IPS-NIHi11 (cell line): ENCODE measurements at regions not wholly inside any gene's neighbourhood (a gene's known extent, or its start where the extent isn't known, plus 50 kb on each side); places are given as distances from the start of the nearest gene placed in this dataset.
A peak's percentile ranks its signal among the peaks of the same experiment; 100 is the strongest.

Source experiments
- DNase-seq: peaks from one replicate; pipeline ENCODE4 v3.0.0; 2012; ENCODE audit warnings: mixed read lengths, low spot score

GRCh38 chr6:145161501-145161900 lies 573.8 kb downstream of the EPM2A start:
- no peak for DNase-seq

GRCh38 chr6:145169726-145170224 lies 565.5 kb downstream of the EPM2A start:
- DNase-seq: no peak

DNA sequence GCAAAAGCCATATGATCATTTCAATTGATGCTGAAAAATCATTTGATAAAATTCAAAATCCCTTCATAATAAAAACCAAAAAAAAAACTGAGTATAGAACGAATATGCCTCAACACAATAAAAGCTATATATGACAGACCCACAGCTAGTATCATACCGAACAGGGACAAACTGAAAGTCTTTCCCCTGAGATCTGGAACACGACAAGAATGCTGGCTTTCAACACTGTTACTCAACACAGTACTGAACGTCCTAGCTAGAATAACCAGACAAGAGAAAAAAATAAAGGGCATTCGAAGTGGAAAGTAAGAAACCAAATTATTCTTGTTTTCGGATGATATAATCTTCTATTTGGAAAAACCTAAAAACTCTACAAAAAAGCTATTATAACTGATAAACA lies 559.9 kb downstream of the EPM2A start:
- no peak for DNase-seq

DNA sequence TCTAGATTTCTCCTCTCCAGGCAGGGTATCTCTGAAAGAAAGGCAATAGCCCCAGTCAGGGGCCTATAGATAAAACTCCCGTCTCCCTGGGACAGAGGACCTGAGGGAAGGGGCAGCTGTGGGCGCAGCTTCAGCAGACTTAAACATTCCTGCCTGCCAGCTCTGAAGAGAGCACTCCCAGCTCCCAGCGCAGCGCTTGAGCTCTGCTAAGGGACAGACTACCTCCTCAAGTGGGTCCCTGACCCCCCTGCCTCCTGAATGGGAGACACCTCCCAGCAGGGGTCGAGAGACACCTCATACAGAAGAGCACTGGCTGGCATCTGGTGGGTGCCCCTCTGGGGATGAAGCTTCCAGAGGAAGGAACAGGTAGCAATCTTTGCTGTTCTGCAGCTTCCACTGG lies 556.9 kb downstream of the EPM2A start:
- DNase-seq: no peak

DNA sequence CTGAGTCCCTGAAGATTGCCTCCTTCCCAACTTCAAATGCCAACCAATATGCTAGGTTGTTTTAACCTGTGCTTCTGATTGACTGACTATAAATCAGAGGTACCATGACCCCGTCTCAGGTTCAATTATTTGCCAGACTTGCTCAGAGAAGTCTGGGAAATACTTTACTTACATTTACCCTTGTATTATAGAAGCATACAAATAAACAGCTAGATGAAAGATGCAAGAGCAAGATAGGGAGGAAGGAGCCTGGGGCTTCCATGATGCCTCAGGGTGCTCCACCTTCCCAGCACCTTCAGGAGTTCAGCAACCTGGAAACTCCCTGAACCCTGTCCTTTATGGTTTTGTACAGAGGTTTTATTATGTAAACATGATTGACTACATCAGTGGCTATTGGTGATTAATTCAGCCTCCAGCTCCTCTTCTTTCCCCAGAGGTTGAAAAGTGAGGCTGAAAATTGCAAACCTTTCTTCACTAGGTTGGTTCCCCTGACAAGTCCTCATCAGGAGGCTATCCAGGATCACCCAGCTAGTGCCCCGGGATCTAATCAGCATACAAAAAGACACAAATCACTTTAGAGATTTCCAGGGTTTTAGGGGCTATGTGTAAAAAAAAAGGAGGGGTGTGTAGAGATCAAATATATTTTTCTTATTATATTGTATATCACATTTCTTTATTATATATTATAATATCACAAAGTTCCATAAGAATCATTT lies 547.7 kb downstream of the EPM2A start:
- DNase-seq: no peak

DNA sequence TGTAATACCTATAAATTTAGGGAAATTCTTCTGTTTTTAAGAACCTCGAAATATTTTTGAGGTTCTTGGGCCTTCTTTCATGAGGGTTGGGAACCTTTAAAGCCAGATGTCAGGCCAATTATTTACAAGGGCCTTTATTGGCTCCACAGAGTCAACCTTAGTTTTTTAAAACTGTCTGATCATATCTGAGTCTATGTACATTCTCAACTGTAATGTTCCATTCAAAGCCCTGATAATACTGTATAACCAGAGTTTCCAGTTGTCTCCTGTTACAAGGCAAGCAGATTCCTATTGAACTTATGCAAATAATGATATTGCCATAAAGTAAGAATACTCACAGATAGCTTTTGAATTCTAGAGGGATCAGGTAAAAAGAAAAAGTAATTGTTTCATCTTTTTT lies 545.5 kb downstream of the EPM2A start:
- DNase-seq: no peak

GRCh38 chr6:145194389-145194788 lies 540.9 kb downstream of the EPM2A start:
- DNase-seq: no peak

DNA sequence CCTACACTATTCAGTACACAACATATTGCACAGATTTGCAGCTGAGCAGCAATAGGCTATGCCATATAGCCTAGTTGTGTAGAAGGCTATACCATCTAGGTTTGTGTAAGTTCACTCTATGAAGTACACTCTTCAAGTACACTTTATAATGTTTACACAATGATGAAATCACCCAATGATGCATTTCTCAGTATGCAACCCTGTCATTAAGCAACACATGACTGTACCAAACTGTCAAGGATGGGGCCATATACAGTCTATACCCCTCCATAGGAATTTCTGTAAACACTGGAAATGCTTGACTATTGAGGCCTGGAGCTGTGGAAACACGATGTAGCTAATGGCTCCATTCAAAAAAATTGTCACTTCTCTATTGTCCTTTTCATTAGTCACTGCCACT lies 535.4 kb downstream of the EPM2A start:
- DNase-seq: no peak

- DNase-seq: no peak
These were observed 531.0 kb downstream of the EPM2A start for GRCh38 chr6:145204301-145204700.

DNA sequence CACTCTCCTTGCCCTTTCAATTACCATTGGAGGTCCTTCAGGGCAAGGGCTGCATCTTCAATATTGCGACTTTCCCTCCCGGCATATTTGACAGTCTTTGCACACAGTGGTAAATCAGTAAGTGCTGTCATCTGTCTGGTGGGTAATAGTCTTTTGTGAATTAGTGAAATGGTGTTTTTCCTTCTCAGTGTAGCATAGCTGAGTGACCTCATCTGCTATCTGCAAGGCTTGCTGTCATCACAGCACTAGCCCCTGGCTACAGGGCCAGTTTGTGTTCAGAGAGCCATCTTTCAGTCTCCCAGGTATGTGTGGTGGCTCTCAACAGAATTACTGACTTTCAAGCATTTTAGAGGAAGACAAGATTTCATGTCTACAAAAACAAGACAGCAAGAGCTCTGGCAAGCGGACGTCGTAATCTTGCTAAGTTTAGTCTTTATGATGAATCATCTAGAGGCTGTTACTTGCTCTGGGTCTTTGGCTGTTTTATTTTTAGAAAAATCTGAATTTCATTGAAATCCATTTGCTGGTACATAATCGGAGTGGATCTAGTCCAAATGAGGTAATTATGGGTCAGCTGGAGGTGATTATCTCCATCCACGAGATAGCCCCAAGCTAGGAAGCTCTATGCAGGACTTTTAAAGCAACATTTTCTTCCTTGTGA lies 528.9 kb downstream of the EPM2A start:
- no peak for DNase-seq

- no peak for DNase-seq
These were observed 526.8 kb downstream of the EPM2A start for GRCh38 chr6:145208474-145208873.

- DNase-seq: no peak
These were observed 526.0 kb downstream of the EPM2A start for GRCh38 chr6:145209272-145209671.

DNA sequence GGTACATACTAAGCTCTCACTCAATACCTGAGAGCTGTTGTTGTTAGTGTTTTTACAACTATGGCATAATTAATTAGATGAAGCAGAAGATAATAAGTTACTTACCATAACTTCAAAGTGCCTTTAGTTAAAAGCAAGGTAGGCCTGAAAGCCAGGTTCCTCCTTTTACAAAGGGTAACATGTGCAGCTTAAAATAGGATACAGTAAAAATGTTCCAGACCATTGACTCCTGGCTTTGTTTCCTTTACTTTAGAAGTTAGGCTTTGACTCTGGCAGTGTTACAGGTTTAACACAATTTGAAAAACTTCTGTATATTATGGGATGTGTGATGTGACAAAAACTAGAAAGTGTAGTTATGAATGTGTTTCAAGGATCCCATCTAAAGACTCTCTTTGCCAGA lies 522.5 kb downstream of the EPM2A start:
- DNase-seq: no peak

GRCh38 chr6:145213614-145214013 lies 521.7 kb downstream of the EPM2A start:
- no peak for DNase-seq

GRCh38 chr6:145214570-145214969 lies 520.8 kb downstream of the EPM2A start:
- peak; percentile 23 for DNase-seq

- DNase-seq: no peak
These were observed 510.9 kb downstream of the EPM2A start for GRCh38 chr6:145224450-145224849.

DNA sequence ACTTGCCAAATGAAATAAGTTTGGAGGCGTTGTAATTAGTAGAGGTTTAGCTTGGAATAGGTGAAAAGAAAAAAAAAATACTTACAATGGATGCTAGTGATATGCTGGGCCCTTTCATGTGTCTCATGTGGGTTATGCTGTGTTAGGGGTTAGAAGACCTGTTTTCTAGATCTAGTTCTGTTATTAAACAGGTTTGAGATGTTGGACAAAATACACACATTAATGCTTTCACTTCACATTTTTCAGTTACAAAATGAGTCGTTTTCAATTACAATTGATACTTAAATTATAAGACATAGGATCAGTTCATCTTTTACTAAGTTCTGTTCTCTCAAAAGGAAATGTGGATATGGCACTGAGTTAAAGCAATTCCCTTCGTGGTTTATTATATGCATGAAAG lies 509.8 kb downstream of the EPM2A start:
- no peak for DNase-seq

DNA sequence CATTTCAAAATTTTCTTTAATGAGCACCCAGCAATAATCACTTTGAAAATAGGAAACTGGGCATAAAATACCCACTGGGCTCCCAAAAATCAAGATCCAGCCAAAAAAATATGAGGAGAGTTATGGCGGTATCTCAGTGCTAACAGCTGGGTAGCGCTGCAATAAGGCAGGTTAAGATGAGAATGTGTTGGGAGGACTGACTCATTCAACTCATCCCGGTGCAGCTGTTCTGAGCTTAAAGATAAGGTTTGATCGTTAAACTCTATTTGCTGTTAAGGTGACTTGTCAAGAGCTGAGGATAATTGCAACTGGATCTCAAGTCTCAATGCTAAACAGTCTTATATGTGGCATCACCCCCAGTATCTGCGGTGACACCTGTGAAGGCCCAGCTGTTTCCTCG lies 507.7 kb downstream of the EPM2A start:
- DNase-seq: no peak

- no peak for DNase-seq
These were observed 506.2 kb downstream of the EPM2A start for GRCh38 chr6:145228962-145229582.

DNA sequence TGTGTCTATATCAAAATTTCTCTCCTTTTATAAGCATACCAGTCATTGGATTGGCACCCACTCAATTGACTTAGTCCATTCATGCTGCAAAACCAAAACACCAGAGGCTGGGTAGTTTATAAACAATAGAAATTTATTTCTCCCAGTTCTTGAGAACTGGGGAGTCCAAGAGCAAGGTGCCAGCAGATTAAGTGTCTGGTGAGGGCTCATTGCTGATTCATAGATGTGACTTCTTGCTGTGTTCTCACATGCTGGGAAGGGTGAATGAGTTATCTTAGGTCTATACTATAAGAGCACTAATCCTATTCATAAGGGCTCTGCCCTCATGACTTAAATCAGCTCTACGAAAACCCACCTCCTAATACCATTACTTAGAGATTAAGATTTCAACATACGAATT lies 501.4 kb downstream of the EPM2A start:
- DNase-seq: no peak

DNA sequence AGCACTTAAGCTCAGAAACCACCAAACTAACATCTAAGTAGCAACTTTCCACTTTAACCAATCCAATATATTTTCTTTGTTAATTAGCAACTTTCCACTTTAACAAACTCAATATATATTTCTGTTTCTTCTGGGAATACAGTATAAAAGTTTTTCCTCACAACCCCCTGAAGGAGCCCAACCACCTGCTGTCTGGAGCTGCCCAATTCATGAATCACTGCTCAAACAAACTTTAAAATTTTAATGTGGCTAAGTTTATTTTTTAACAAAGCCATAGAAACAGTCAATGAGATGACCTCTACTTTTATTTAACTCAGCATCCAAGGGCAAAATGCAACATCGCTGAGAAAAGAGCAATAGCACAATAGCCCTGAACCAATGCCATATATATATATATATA lies 500.1 kb downstream of the EPM2A start:
- no peak for DNase-seq

DNA sequence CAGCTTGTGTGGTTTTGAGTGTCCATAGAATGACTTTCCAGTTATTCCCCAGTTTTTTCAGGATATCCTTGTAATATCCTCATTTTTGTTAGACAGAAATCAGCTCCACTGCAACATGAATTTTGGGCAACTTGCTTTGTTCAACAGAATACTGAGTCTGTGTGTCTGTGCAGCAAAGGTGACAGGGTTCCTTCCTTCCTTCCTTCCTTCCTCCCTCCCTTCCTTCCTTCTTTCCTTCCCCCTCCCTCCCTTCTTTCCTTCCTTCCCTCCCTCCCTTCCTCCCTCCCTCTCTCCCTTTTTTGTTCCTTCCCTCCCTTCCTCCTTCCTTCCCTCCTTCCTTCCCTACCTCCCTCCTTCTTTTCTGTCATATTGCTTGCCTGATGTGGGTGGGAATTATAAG lies 496.5 kb downstream of the EPM2A start:
- DNase-seq: no peak

GRCh38 chr6:145241039-145241438 lies 494.3 kb downstream of the EPM2A start:
- DNase-seq: no peak
